ENCODE measurements at regions not wholly inside any gene's neighbourhood (a gene's known extent, or its start where the extent isn't known, plus 50 kb on each side); places are given as distances from the start of the nearest gene placed in this dataset.

GRCh38 chr16:52832771-52833170 is 219.9 kb downstream of the CHD9NB start:
- Histone ChIP-seq H3K27me3 (ENCODE audit: low read depth, low read length) (no peaks in the 10 kb centered on the region), H3K4me1 (ENCODE audit: control insufficient read depth in 1 of 2, insufficient read depth in 2 of 2, low read length in 2 of 2) (no peaks in the 10 kb centered on the region), H3K36me3 (ENCODE audit: control insufficient read depth in 1 of 2, insufficient read depth in 2 of 2, low read length in 2 of 2) (no peaks in the 10 kb centered on the region)

GRCh38 chr16:52827456-52827855 is 225.2 kb downstream of the CHD9NB start:
- Histone ChIP-seq H3K27ac (ENCODE audit: low read length) (no peak overlapping the region), H3K4me3 (ENCODE audit: low read depth in 1 of 2, low read length in 2 of 2) (no peak overlapping the region), H3K4me1 (ENCODE audit: control insufficient read depth in 1 of 2, insufficient read depth in 2 of 2, low read length in 2 of 2) (no peaks in the 10 kb centered on the region), H3K9me3 (ENCODE audit: control insufficient read depth in 1 of 2, low read length in 2 of 2) (no peaks in the 10 kb centered on the region), H3K27me3 (ENCODE audit: low read depth, low read length) (no peaks in the 10 kb centered on the region), H3K36me3 (ENCODE audit: control insufficient read depth in 1 of 2, insufficient read depth in 2 of 2, low read length in 2 of 2) (no peaks in the 10 kb centered on the region)

More at GRCh38 chr16:52832771-52833170, 219.9 kb downstream of the CHD9NB start:
- Histone ChIP-seq H3K4me3 (ENCODE audit: low read depth in 1 of 2, low read length in 2 of 2) (no peak overlapping the region), H3K27ac (ENCODE audit: low read length) (no peak overlapping the region), H3K9me3 (ENCODE audit: control insufficient read depth in 1 of 2, low read length in 2 of 2) (no peaks in the 10 kb centered on the region)

GRCh38 chr16:52825892-52826291 is 226.8 kb downstream of the CHD9NB start:
- Histone ChIP-seq H3K9me3 (ENCODE audit: control insufficient read depth in 1 of 2, low read length in 2 of 2) (no peaks in the 10 kb centered on the region), H3K27ac (ENCODE audit: low read length) (no peak overlapping the region), H3K4me3 (ENCODE audit: low read depth in 1 of 2, low read length in 2 of 2) (no peak overlapping the region), H3K27me3 (ENCODE audit: low read depth, low read length) (no peaks in the 10 kb centered on the region), H3K4me1 (ENCODE audit: control insufficient read depth in 1 of 2, insufficient read depth in 2 of 2, low read length in 2 of 2) (no peaks in the 10 kb centered on the region), H3K36me3 (ENCODE audit: control insufficient read depth in 1 of 2, insufficient read depth in 2 of 2, low read length in 2 of 2) (no peaks in the 10 kb centered on the region)

GRCh38 chr16:52819808-52820207 is 232.9 kb downstream of the CHD9NB start:
- Histone ChIP-seq H3K4me3 (ENCODE audit: low read depth in 1 of 2, low read length in 2 of 2) (no peak overlapping the region), H3K4me1 (ENCODE audit: control insufficient read depth in 1 of 2, insufficient read depth in 2 of 2, low read length in 2 of 2) (no peaks in the 10 kb centered on the region), H3K9me3 (ENCODE audit: control insufficient read depth in 1 of 2, low read length in 2 of 2) (no peaks in the 10 kb centered on the region), H3K36me3 (ENCODE audit: control insufficient read depth in 1 of 2, insufficient read depth in 2 of 2, low read length in 2 of 2) (no peaks in the 10 kb centered on the region), H3K27ac (ENCODE audit: low read length) (no peak overlapping the region), H3K27me3 (ENCODE audit: low read depth, low read length) (no peaks in the 10 kb centered on the region)

- no peak overlapping the region for H3K27ac ChIP-seq (ENCODE audit: low read length)
- no peaks in the 10 kb centered on the region for H3K4me1 ChIP-seq (ENCODE audit: control insufficient read depth in 1 of 2, insufficient read depth in 2 of 2, low read length in 2 of 2)
- no peaks in the 10 kb centered on the region for H3K27me3 ChIP-seq (ENCODE audit: low read depth, low read length)
- H3K36me3 ChIP-seq (ENCODE audit: control insufficient read depth in 1 of 2, insufficient read depth in 2 of 2, low read length in 2 of 2): no peaks in the 10 kb centered on the region
- no peaks in the 10 kb centered on the region for H3K9me3 ChIP-seq (ENCODE audit: control insufficient read depth in 1 of 2, low read length in 2 of 2)
- H3K4me3 ChIP-seq (ENCODE audit: low read depth in 1 of 2, low read length in 2 of 2): no peak overlapping the region
Observed at GRCh38 chr16:52819405-52819804, 233.3 kb downstream of the CHD9NB start.

- Histone ChIP-seq H3K4me1 (ENCODE audit: control insufficient read depth in 1 of 2, insufficient read depth in 2 of 2, low read length in 2 of 2) (no peaks in the 10 kb centered on the region), H3K9me3 (ENCODE audit: control insufficient read depth in 1 of 2, low read length in 2 of 2) (peaks cover 0 to 3% of the 10 kb centered on the region in 2 donors), H3K4me3 (ENCODE audit: low read depth in 1 of 2, low read length in 2 of 2) (no peak overlapping the region), H3K27ac (ENCODE audit: low read length) (no peak overlapping the region), H3K36me3 (ENCODE audit: control insufficient read depth in 1 of 2, insufficient read depth in 2 of 2, low read length in 2 of 2) (no peaks in the 10 kb centered on the region), H3K27me3 (ENCODE audit: low read depth, low read length) (no peaks in the 10 kb centered on the region)
Observed at GRCh38 chr16:52817696-52818095, 235.0 kb downstream of the CHD9NB start.

GRCh38 chr16:52816993-52817392 is 235.7 kb downstream of the CHD9NB start:
- H3K27ac ChIP-seq (ENCODE audit: low read length): no peak overlapping the region
- H3K4me3 ChIP-seq (ENCODE audit: low read depth in 1 of 2, low read length in 2 of 2): no peak overlapping the region

GRCh38 chr16:52812678-52813556 is 239.8 kb downstream of the CHD9NB start:
- no peak overlapping the region for H3K4me3 ChIP-seq (ENCODE audit: low read depth in 1 of 2, low read length in 2 of 2)
- no peaks in the 10 kb centered on the region for H3K36me3 ChIP-seq (ENCODE audit: control insufficient read depth in 1 of 2, insufficient read depth in 2 of 2, low read length in 2 of 2)
- H3K4me1 ChIP-seq (ENCODE audit: control insufficient read depth in 1 of 2, insufficient read depth in 2 of 2, low read length in 2 of 2): no peaks in the 10 kb centered on the region
- no peaks in the 10 kb centered on the region for H3K27me3 ChIP-seq (ENCODE audit: low read depth, low read length)
- peaks cover 0 to 3% of the 10 kb centered on the region in 2 donors for H3K9me3 ChIP-seq (ENCODE audit: control insufficient read depth in 1 of 2, low read length in 2 of 2)
- H3K27ac ChIP-seq (ENCODE audit: low read length): no peak overlapping the region

More at GRCh38 chr16:52816993-52817392, 235.7 kb downstream of the CHD9NB start:
- Histone ChIP-seq H3K4me1 (ENCODE audit: control insufficient read depth in 1 of 2, insufficient read depth in 2 of 2, low read length in 2 of 2) (no peaks in the 10 kb centered on the region), H3K27me3 (ENCODE audit: low read depth, low read length) (no peaks in the 10 kb centered on the region), H3K36me3 (ENCODE audit: control insufficient read depth in 1 of 2, insufficient read depth in 2 of 2, low read length in 2 of 2) (no peaks in the 10 kb centered on the region), H3K9me3 (ENCODE audit: control insufficient read depth in 1 of 2, low read length in 2 of 2) (peaks cover 0 to 3% of the 10 kb centered on the region in 2 donors)

- no peaks in the 10 kb centered on the region for H3K4me1 ChIP-seq (ENCODE audit: control insufficient read depth in 1 of 2, insufficient read depth in 2 of 2, low read length in 2 of 2)
- no peaks in the 10 kb centered on the region for H3K36me3 ChIP-seq (ENCODE audit: control insufficient read depth in 1 of 2, insufficient read depth in 2 of 2, low read length in 2 of 2)
- no peak overlapping the region for H3K27ac ChIP-seq (ENCODE audit: low read length)
- no peaks in the 10 kb centered on the region for H3K27me3 ChIP-seq (ENCODE audit: low read depth, low read length)
- H3K9me3 ChIP-seq (ENCODE audit: control insufficient read depth in 1 of 2, low read length in 2 of 2): peaks cover 0 to 3% of the 10 kb centered on the region in 2 donors
- no peak overlapping the region for H3K4me3 ChIP-seq (ENCODE audit: low read depth in 1 of 2, low read length in 2 of 2)
Observed at GRCh38 chr16:52805559-52806168, 247.0 kb downstream of the CHD9NB start.

- H3K9me3 ChIP-seq (ENCODE audit: control insufficient read depth in 1 of 2, low read length in 2 of 2): no peaks in the 10 kb centered on the region
- H3K4me1 ChIP-seq (ENCODE audit: control insufficient read depth in 1 of 2, insufficient read depth in 2 of 2, low read length in 2 of 2): no peaks in the 10 kb centered on the region
- H3K27ac ChIP-seq (ENCODE audit: low read length): no peak overlapping the region
- no peaks in the 10 kb centered on the region for H3K27me3 ChIP-seq (ENCODE audit: low read depth, low read length)
- no peak overlapping the region for H3K4me3 ChIP-seq (ENCODE audit: low read depth in 1 of 2, low read length in 2 of 2)
- H3K36me3 ChIP-seq (ENCODE audit: control insufficient read depth in 1 of 2, insufficient read depth in 2 of 2, low read length in 2 of 2): no peaks in the 10 kb centered on the region
Observed at GRCh38 chr16:52800432-52800831, 252.3 kb downstream of the CHD9NB start.

GRCh38 chr16:52799149-52799548 is 252.2 kb upstream of the TOX3 start:
- Histone ChIP-seq H3K36me3 (ENCODE audit: control insufficient read depth in 1 of 2, insufficient read depth in 2 of 2, low read length in 2 of 2) (no peaks in the 10 kb centered on the region), H3K4me3 (ENCODE audit: low read depth in 1 of 2, low read length in 2 of 2) (no peak overlapping the region), H3K27me3 (ENCODE audit: low read depth, low read length) (no peaks in the 10 kb centered on the region), H3K9me3 (ENCODE audit: control insufficient read depth in 1 of 2, low read length in 2 of 2) (no peaks in the 10 kb centered on the region), H3K27ac (ENCODE audit: low read length) (no peak overlapping the region), H3K4me1 (ENCODE audit: control insufficient read depth in 1 of 2, insufficient read depth in 2 of 2, low read length in 2 of 2) (no peaks in the 10 kb centered on the region)
